K562 (cell line): ENCODE measurements at regions not wholly inside any gene's neighbourhood (a gene's known extent, or its start where the extent isn't known, plus 50 kb on each side); places are given as distances from the start of the nearest gene placed in this dataset.

Source experiments
- ATAC-seq: fragments of 200-7000 bp; cut with Tn5 transposase; 3 replicates; pipeline ENCODE4 v1.9.1; 2020; ENCODE audit warnings: moderate library complexity
- BruUV-seq: library from RNA; stranded (reverse); fragments of 400-500 nt; replicated peaks from 2 replicates; lab custom pipeline; 2021; lab: Mats Ljungman, UMichigan
- CTCF ChIA-PET: fragments of 300-600 bp; formaldehyde crosslinking; extraction: SDS; loops from one replicate; lab custom pipeline; 2021; ENCODE audit warnings: low intra/inter-chr PET ratio; lab: Yijun Ruan, JAX
- POLR2A ChIA-PET: fragments of 300-600, 350-650 bp; sonication (Branson Sonifier 250); formaldehyde crosslinking; extraction: SDS; loops from one replicate; lab custom pipeline; 2021; ENCODE audit warnings: antibody characterized with exemption, inconsistent platforms; lab: Yijun Ruan, JAX
- DNase-seq, 4 experiments: peaks; one replicate each; pipeline versions ENCODE4 v3.0.0 to v3.0.0-alpha.2; 2011 to 2018; ENCODE audit warnings: low spot score in 3 of 4, mixed read lengths in 3 of 4; ENCODE audit errors: extremely low read depth in 1 of 4
- FAIRE-seq: peaks from 2 replicates; lab custom pipeline; 2011; peaks lifted over from hg19 to GRCh38; lab: Jason Lieb, UNC
- H2AFZ ChIP-seq: 2 replicates; pipeline ENCODE4 v1.6.0; 2011; ENCODE audit warnings: low read depth, low read length, control low read depth, inconsistent platforms
- H3K27ac ChIP-seq: fragments of 200-600 bp; 3 replicates; pipeline ENCODE4 v1.8.0; 2011; ENCODE audit warnings: low read depth, mild to moderate bottlenecking, control low read depth, inconsistent platforms, low read length, moderate library complexity, mixed read lengths; ENCODE audit errors: extremely low read depth
- H3K27me3 ChIP-seq, 2 experiments: fragments of 300-600 bp in 1 of 2; 2 replicates in 1 of 2; 3 replicates in 1 of 2; pipeline versions ENCODE4 v1.6.0 to v1.8.0; 2011; ENCODE audit warnings: inconsistent platforms in 2 of 2, low read length in 2 of 2, mild to moderate bottlenecking in 1 of 2, mixed read lengths in 1 of 2, moderate library complexity in 1 of 2; ENCODE audit not compliant: control insufficient read depth in 2 of 2, insufficient read depth in 2 of 2
- H3K36me3 ChIP-seq: fragments of 300-600 bp; 3 replicates; pipeline ENCODE4 v1.8.0; 2011; ENCODE audit warnings: mild to moderate bottlenecking, low read length, inconsistent platforms; ENCODE audit not compliant: control insufficient read depth, insufficient read depth
- H3K4me1 ChIP-seq, 2 experiments: fragments of 200-600 bp in 1 of 2; replicated peaks in 1 of 2; 2 replicates in 1 of 2; 3 replicates in 1 of 2; pipeline versions ENCODE4 v1.5.1 to v1.8.0; 2011; ENCODE audit warnings: inconsistent platforms in 2 of 2, low read length in 2 of 2, mild to moderate bottlenecking in 1 of 2, mixed read lengths in 1 of 2, moderate library complexity in 1 of 2; ENCODE audit not compliant: control insufficient read depth in 2 of 2, insufficient read depth in 2 of 2
- H3K4me2 ChIP-seq: 2 replicates; pipeline ENCODE4 v1.6.1; 2011; ENCODE audit warnings: low read length, control low read depth, inconsistent platforms, mixed read lengths; ENCODE audit not compliant: insufficient read depth
- H3K4me3 ChIP-seq: fragments of 200-600 bp; sonication (generic), shearing (Covaris generic); 2 replicates; pipeline ENCODE4 v1.5.1; 2016; ENCODE audit warnings: control low read depth, inconsistent platforms
- H3K79me2 ChIP-seq: fragments of 200-600 bp; 3 replicates; pipeline ENCODE4 v1.8.0; 2011; ENCODE audit warnings: low read length, inconsistent platforms; ENCODE audit not compliant: control insufficient read depth, insufficient read depth
- H3K9ac ChIP-seq, 2 experiments: 2 replicates each; pipeline versions ENCODE4 v1.6.0 to v1.6.1; 2011; ENCODE audit warnings: low read depth in 2 of 2, low read length in 2 of 2, control low read depth in 1 of 2, inconsistent platforms in 1 of 2, mild to moderate bottlenecking in 1 of 2, mixed read lengths in 1 of 2; ENCODE audit not compliant: insufficient read depth in 1 of 2
- H3K9me1 ChIP-seq: one replicate; pipeline ENCODE4 v1.6.0; 2011; ENCODE audit warnings: inconsistent platforms, mild to moderate bottlenecking, low read length, moderate library complexity; ENCODE audit not compliant: control insufficient read depth, insufficient read depth
- H3K9me3 ChIP-seq: replicated peaks from 2 replicates; pipeline ENCODE4 v1.5.1; 2011; ENCODE audit warnings: low read depth, low read length, inconsistent platforms; ENCODE audit not compliant: control insufficient read depth, insufficient read depth
- H4K20me1 ChIP-seq: replicated peaks from 2 replicates; pipeline ENCODE4 v1.6.1; 2011; ENCODE audit warnings: low read length, inconsistent platforms, mixed read lengths; ENCODE audit not compliant: control insufficient read depth, insufficient read depth
- ATF1 ChIP-seq, 2 experiments: fragments of 450-650 bp in 1 of 2; IDR thresholded peaks; 2 replicates each; pipeline ENCODE4 v1.6.1; 2016; ENCODE audit warnings: missing compliant biosample characterization in 1 of 2, missing genetic modification characterization in 1 of 2
- CTBP1 ChIP-seq: fragments of 450-650 bp; IDR thresholded peaks from 2 replicates; pipeline ENCODE4 v1.6.1; 2016; ENCODE audit warnings: borderline replicate concordance
- GTF3C2 ChIP-seq: IDR thresholded peaks from 3 replicates; pipeline ENCODE4 v1.6.1; 2011; ENCODE audit warnings: borderline replicate concordance, mild to moderate bottlenecking, moderate library complexity; ENCODE audit not compliant: insufficient read length; ENCODE audit errors: extremely low read depth
- KLF6 ChIP-seq: fragments of 250-450 bp; sonication (Bioruptor Pico); IDR thresholded peaks from 2 replicates; pipeline ENCODE4 v1.4.0; 2020; ENCODE audit warnings: mild to moderate bottlenecking, moderate library complexity, borderline replicate concordance
- NCOR1 ChIP-seq: fragments of 450-650 bp; IDR thresholded peaks from 2 replicates; pipeline ENCODE4 v1.6.1; 2016; ENCODE audit warnings: mild to moderate bottlenecking, moderate library complexity
- SPI1 ChIP-seq: IDR thresholded peaks from 2 replicates; pipeline ENCODE4 v1.6.1; 2011; ENCODE audit warnings: low read depth, low read length, control low read depth, borderline replicate concordance
- U2AF1 ChIP-seq: fragments of 200-400 bp; formaldehyde crosslinking; optimal IDR thresholded peaks from 2 replicates; pipeline ENCODE3; 2017; ENCODE audit warnings: mild to moderate bottlenecking, low read depth, low read length, moderate library complexity
- ZNF134 ChIP-seq: fragments of 250-450 bp; sonication (Bioruptor Pico); conservative IDR thresholded peaks from 2 replicates; pipeline ENCODE4 v1.4.0; 2020
- ZNF316 ChIP-seq: fragments of 450-650 bp; IDR thresholded peaks from 2 replicates; pipeline ENCODE4 v1.6.1; 2016
- ZNF41 ChIP-seq: fragments of 250-450 bp; sonication (Bioruptor Pico); conservative IDR thresholded peaks from 2 replicates; pipeline ENCODE4 v1.4.0; 2020; ENCODE audit warnings: mild to moderate bottlenecking
- ZNF511 ChIP-seq: sonication (generic); formaldehyde crosslinking; IDR thresholded peaks from 2 replicates; pipeline ENCODE4 v1.8.0; 2022; ENCODE audit warnings: mild to moderate bottlenecking, missing genetic modification reagents
- ZNF561 ChIP-seq: fragments of 450-650 bp; formaldehyde crosslinking; conservative IDR thresholded peaks from 2 replicates; pipeline ENCODE4 v1.4.0; 2020; ENCODE audit warnings: mild to moderate bottlenecking, moderate library complexity
- ZZZ3 ChIP-seq: fragments of 450-650 bp; IDR thresholded peaks from 2 replicates; pipeline ENCODE4 v1.6.1; 2016; ENCODE audit warnings: antibody characterized with exemption, mild to moderate bottlenecking, moderate library complexity
- whole genome bisulfite sequencing: fragments of 100-300 bp; shearing (Covaris generic); methylation state at CpG from one replicate; pipeline ENCODE4 v1.1.6; 2016; ENCODE audit warnings: low coverage, mixed read lengths; ENCODE audit not compliant: insufficient coverage; ENCODE audit errors: missing lambda C conversion rate; 5-methylcytosine and 5-hydroxymethylcytosine counted together
- in situ Hi-C: fragments of 300-500 bp; cut with MboI; formaldehyde crosslinking; loops from 4 replicates; pipeline ENCODE4 v1.15.0; 2018; ENCODE audit warnings: inconsistent platforms, mixed read lengths
- intact Hi-C: fragments of 100-400 bp; cut with micrococcal nuclease; formaldehyde crosslinking; loops from 2 replicates; pipeline ENCODE4 v1.14.2; 2022

- Histone ChIP-seq H3K79me2 (no peaks in the 10 kb centered on the region), H3K9me3 (no peaks in the 10 kb centered on the region), H3K9me1 (no peaks in the 10 kb centered on the region), H3K4me2 (no peak overlapping the region), H2AFZ (no peak overlapping the region), H3K36me3 (no peaks in the 10 kb centered on the region), H3K27ac (no peak overlapping the region), H3K4me3 (no peak overlapping the region), H3K4me1 (no peaks in the 10 kb centered on the region), H3K27me3 (no peaks in the 10 kb centered on the region), H4K20me1 (no peaks in the 10 kb centered on the region), H3K9ac (no peak overlapping the region)
- intact Hi-C loops (no loop called here), in situ Hi-C loops (no loop called here)
- TF ChIP-seq ATF1 (CRISPR knock-in tag; IDR thresholded peaks at IDR 0.05) = no peak
- 0 out of 2 replicates have a peak, but pooled peaks have one; percentile 29 for TF ChIP-seq ATF1 (tag; IDR thresholded peaks at IDR 0.05)
- TF ChIP-seq SPI1 = peak; percentile 30; the same call in 1 of the 2 replicates
- no peak for TF ChIP-seq ZNF316
- ATAC-seq (no peak), DNase-seq (no peak), FAIRE-seq (no peak)
- 1% methylated on average over 10 of the region's 11 CpGs for WGBS
- ChIA-PET POLR2A (no interaction called here), CTCF (no interaction called here)
- BruUV-seq = no TSS peak
These were observed 274.0 kb upstream of the DAPK1 start for GRCh38 chr9:87223392-87224246.

GRCh38 chr9:87226896-87227295 is 270.8 kb upstream of the DAPK1 start:
- POLR2A ChIA-PET = no interaction called here
- no peaks in the 10 kb centered on the region for H3K27me3 ChIP-seq
- CTCF ChIA-PET = no interaction called here
- TF ChIP-seq NCOR1 = no peak
- TF ChIP-seq ZNF41 (CRISPR knock-in tag) = no peak
- TF ChIP-seq ZNF511 (CRISPR knock-in tag) = no peak
- TF ChIP-seq ZZZ3 = no peak
- TF ChIP-seq KLF6 (CRISPR knock-in tag) = no peak
- no peak for TF ChIP-seq ZNF134 (CRISPR knock-in tag)
- no peak for TF ChIP-seq GTF3C2
- TF ChIP-seq ZNF561 (CRISPR knock-in tag) = no peak
- no peak for TF ChIP-seq CTBP1
- TF ChIP-seq U2AF1 = no peak

More at GRCh38 chr9:87226896-87227295, 270.8 kb upstream of the DAPK1 start:
- Histone ChIP-seq H3K9me1 (no peaks in the 10 kb centered on the region), H3K4me2 (no peak overlapping the region), H3K27ac (no peak overlapping the region), H3K4me1 (no peaks in the 10 kb centered on the region), H3K79me2 (no peaks in the 10 kb centered on the region), H3K9me3 (no peaks in the 10 kb centered on the region), H3K36me3 (no peaks in the 10 kb centered on the region), H4K20me1 (no peaks in the 10 kb centered on the region), H3K9ac (no peak overlapping the region), H2AFZ (no peak overlapping the region), H3K4me3 (no peak overlapping the region)
- DNase-seq = no peak
- BruUV-seq = no TSS peak
- in situ Hi-C loops = no loop called here
- ATAC-seq = no peak
- no peak for FAIRE-seq
- WGBS = 0% methylated on average over 1 of the region's 1 CpG
- intact Hi-C loops = no loop called here
